ENCODE measurements at regions not wholly inside any gene's neighbourhood (a gene's known extent, or its start where the extent isn't known, plus 50 kb on each side); places are given as distances from the start of the nearest gene placed in this dataset.

DNA sequence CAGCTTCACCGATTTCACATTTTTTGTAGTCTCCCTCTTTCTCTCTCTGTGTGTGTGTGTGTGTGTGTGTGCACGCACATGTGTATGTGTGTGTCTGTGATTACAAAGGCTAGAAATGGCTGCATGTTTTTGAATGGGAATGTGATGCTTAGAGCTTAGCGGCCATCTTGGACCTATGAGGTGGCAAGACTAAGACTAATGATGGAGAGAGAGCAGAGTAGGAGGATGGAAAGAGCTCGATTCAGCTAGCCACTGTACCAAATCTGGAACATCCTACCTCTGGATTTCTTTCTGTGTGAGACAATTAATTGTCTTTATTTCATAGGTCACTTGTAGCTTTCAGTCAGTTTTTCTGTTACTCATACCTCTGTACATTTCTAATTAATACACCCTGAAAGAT lies 205.1 kb downstream of the PCSK1 start:
- POLR2A ChIA-PET (ENCODE audit: partially characterized antibody), result no interaction called here
- CTCF ChIA-PET (ENCODE audit: partially characterized antibody), result interaction anchor here (1.0 to 1.4 kb wide), 2 partner anchors 108 to 117 kb away, joined by 3 read pairs; no protein-coding TSS in a partner anchor
- H3K4me3 ChIP-seq (ENCODE audit: extremely low read depth in 1 of 4, insufficient read depth in 2 of 4, low read depth in 3 of 4, low read length in 4 of 4), result no peak overlapping the region
- TF ChIP-seq POLR2A (IDR thresholded peaks at IDR 0.05; ENCODE audit: control extremely low read depth in 1 of 2, low read depth in 2 of 2, low read length in 2 of 2), result no peak
- no peak for TF ChIP-seq TEAD4 (IDR thresholded peaks at IDR 0.05; ENCODE audit: low read depth, low read length)
- no peak for TF ChIP-seq EZH2 (IDR thresholded peaks at IDR 0.05; ENCODE audit: low read depth, low read length, severe bottlenecking)
- TF ChIP-seq PHF8 (conservative IDR thresholded peaks at IDR 0.05; ENCODE audit: low read depth, low read length), result no peak
- TF ChIP-seq, protein P1, sequence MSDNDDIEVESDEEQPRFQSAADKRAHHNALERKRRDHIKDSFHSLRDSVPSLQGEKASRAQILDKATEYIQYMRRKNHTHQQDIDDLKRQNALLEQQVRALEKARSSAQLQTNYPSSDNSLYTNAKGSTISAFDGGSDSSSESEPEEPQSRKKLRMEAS (IDR thresholded peaks at IDR 0.05), result no peak
- TF ChIP-seq JUN (IDR thresholded peaks at IDR 0.05; ENCODE audit: low read depth, low read length), result no peak
- no peak for TF ChIP-seq SP4 (IDR thresholded peaks at IDR 0.05; ENCODE audit: low read length)
- TF ChIP-seq, protein P2, sequence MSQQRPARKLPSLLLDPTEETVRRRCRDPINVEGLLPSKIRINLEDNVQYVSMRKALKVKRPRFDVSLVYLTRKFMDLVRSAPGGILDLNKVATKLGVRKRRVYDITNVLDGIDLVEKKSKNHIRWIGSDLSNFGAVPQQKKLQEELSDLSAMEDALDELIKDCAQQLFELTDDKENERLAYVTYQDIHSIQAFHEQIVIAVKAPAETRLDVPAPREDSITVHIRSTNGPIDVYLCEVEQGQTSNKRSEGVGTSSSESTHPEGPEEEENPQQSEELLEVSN (IDR thresholded peaks at IDR 0.05), result no peak

More for the DNA sequence above, 205.1 kb downstream of the PCSK1 start:
- no peak overlapping the region for H2BK120ac ChIP-seq (replicated peaks; ENCODE audit: low read depth, low read length)
- no peak overlapping the region for H4K8ac ChIP-seq (ENCODE audit: extremely low read depth, insufficient read depth, low read length)
- H3K4me2 ChIP-seq (ENCODE audit: insufficient read depth in 1 of 2, low read depth in 2 of 2, low read length in 2 of 2), result no peak overlapping the region
- no peaks in the 10 kb centered on the region for H3K27me3 ChIP-seq (replicated peaks in 1 of 4; ENCODE audit: control insufficient read depth in 3 of 4, extremely low read depth in 1 of 4, insufficient read depth in 3 of 4, low read length in 3 of 4)
- DNase-seq (ENCODE audit: low read depth in 1 of 2, low spot score in 2 of 2), result no peak
- no peak overlapping the region for H3K18ac ChIP-seq (ENCODE audit: extremely low read depth, low read length)
- H4K20me1 ChIP-seq (replicated peaks in 1 of 2; ENCODE audit: control insufficient read depth in 1 of 2, insufficient read depth in 2 of 2, low read length in 2 of 2), result no peaks in the 10 kb centered on the region
- H3K79me2 ChIP-seq (ENCODE audit: control insufficient read depth in 1 of 2, insufficient read depth in 2 of 2, low read length in 2 of 2), result no peaks in the 10 kb centered on the region
- 89% methylated on average over 4 of the region's 4 CpGs; no CpG with 5 or more reads in 1 of the 2 experiments for WGBS, 2 experiments (ENCODE audit: extremely low coverage in 1 of 2, insufficient coverage in 1 of 2, insufficient read length in 1 of 2, insufficient replicate concordance in 2 of 2, low coverage in 1 of 2, low lambda C conversion rate in 2 of 2, missing lambda C conversion rate in 1 of 2)
- no peak overlapping the region for H2BK12ac ChIP-seq (ENCODE audit: low read depth, low read length)
- H2AFZ ChIP-seq (ENCODE audit: low read length), result peak overlapping the region; percentile 31; the same call in 1 of the 2 replicates
- H4K5ac ChIP-seq (ENCODE audit: insufficient read length, low read depth, low read length), result no peak overlapping the region
- H2BK15ac ChIP-seq (ENCODE audit: low read length), result no peak overlapping the region
- no peak overlapping the region for H2AK5ac ChIP-seq (ENCODE audit: low read depth, low read length)
- no peak for FAIRE-seq
- no peaks in the 10 kb centered on the region for H3K4me1 ChIP-seq (replicated peaks in 1 of 4; ENCODE audit: control insufficient read depth in 3 of 4, insufficient read depth in 4 of 4, low read length in 3 of 4)
- H3K36me3 ChIP-seq (ENCODE audit: control insufficient read depth in 2 of 4, insufficient read depth in 4 of 4, low read length in 3 of 4), result no peaks in the 10 kb centered on the region
- H3K9ac ChIP-seq (replicated peaks in 1 of 4; ENCODE audit: extremely low read depth in 1 of 4, low read depth in 3 of 4, low read length in 3 of 4), result no peak overlapping the region
- H3K4ac ChIP-seq (replicated peaks; ENCODE audit: insufficient read length, low read depth, low read length), result no peak overlapping the region
- H2BK5ac ChIP-seq (ENCODE audit: low read depth, low read length), result no peak overlapping the region
- H3K79me1 ChIP-seq (ENCODE audit: low read depth, low read length), result no peaks in the 10 kb centered on the region
- H3K23ac ChIP-seq (ENCODE audit: insufficient read length), result no peak overlapping the region
- no peak overlapping the region for H3K14ac ChIP-seq (ENCODE audit: insufficient read length)
- no peak overlapping the region for H2BK20ac ChIP-seq (ENCODE audit: low read length)
- H4K91ac ChIP-seq (replicated peaks; ENCODE audit: insufficient read length, low read length), result no peak overlapping the region
- no peaks in the 10 kb centered on the region; a peak in 1 of 4 replicates for H3K9me3 ChIP-seq (ENCODE audit: insufficient read depth in 2 of 2, low read depth in 1 of 2, low read length in 1 of 2)
- no peak overlapping the region for H3K27ac ChIP-seq (ENCODE audit: low read depth, low read length)
- H3K56ac ChIP-seq (replicated peaks; ENCODE audit: insufficient read length, low read depth, low read length), result no peak overlapping the region
- no peaks in the 10 kb centered on the region; the same call in 1 of the 2 replicates for H3K23me2 ChIP-seq (ENCODE audit: low read depth, low read length)

Measured in H1 (cell line).